Cardiac muscle cell (in vitro differentiated cells and primary cell): ENCODE measurements at regions not wholly inside any gene's neighbourhood (a gene's known extent, or its start where the extent isn't known, plus 50 kb on each side); places are given as distances from the start of the nearest gene placed in this dataset.

Source experiments
- DNase-seq, 2 donors: peaks; one replicate each; pipeline versions ENCODE4 v3.0.0 to v3.0.0-alpha.2; 2010 to 2017; ENCODE audit warnings: low read depth in 1 of 2, low spot score in 1 of 2
- H3K27ac ChIP-seq: fragments of 200-600 bp; sonication (generic); 2 replicates; pipeline ENCODE4 v1.5.1; 2016
- H3K27me3 ChIP-seq: fragments of 200-600 bp; sonication (generic); 2 replicates; pipeline ENCODE4 v1.6.0; 2016; ENCODE audit warnings: control low read depth
- H3K36me3 ChIP-seq: fragments of 200-600 bp; sonication (generic); 2 replicates; pipeline ENCODE4 v1.5.1; 2016; ENCODE audit warnings: control low read depth
- H3K4me1 ChIP-seq: fragments of 200-600 bp; sonication (generic); 2 replicates; pipeline ENCODE4 v1.8.1; 2017; ENCODE audit warnings: low read depth, mild to moderate bottlenecking, mixed run types
- H3K4me3 ChIP-seq: fragments of 200-600 bp; sonication (generic); 2 replicates; pipeline ENCODE4 v1.5.1; 2016; ENCODE audit warnings: mild to moderate bottlenecking
- H3K9me3 ChIP-seq: fragments of 200-600 bp; sonication (generic); 2 replicates; pipeline ENCODE4 v1.5.1; 2017; ENCODE audit warnings: low read depth, mild to moderate bottlenecking, control low read depth
- CTCF ChIP-seq: IDR thresholded peaks from 2 replicates; pipeline ENCODE4 v1.5.1; 2012; ENCODE audit warnings: low read depth, mild to moderate bottlenecking, low read length

GRCh38 chr20:57022306-57022705 is 244.1 kb downstream of the BMP7 start:
- no peaks in the 10 kb centered on the region for H3K9me3 ChIP-seq
- no peak overlapping the region for H3K4me3 ChIP-seq
- no peak for DNase-seq
- H3K27me3 ChIP-seq, result peaks cover 16% of the 10 kb centered on the region
- TF ChIP-seq CTCF, result no peak
- no peaks in the 10 kb centered on the region for H3K36me3 ChIP-seq
- H3K27ac ChIP-seq, result no peak overlapping the region
- H3K4me1 ChIP-seq, result no peaks in the 10 kb centered on the region

- no peak for TF ChIP-seq CTCF
- Histone ChIP-seq H3K4me1 (no peaks in the 10 kb centered on the region), H3K36me3 (no peaks in the 10 kb centered on the region), H3K4me3 (no peak overlapping the region), H3K27me3 (peaks cover 16% of the 10 kb centered on the region), H3K9me3 (no peaks in the 10 kb centered on the region), H3K27ac (no peak overlapping the region)
- no peak for DNase-seq
Observed at GRCh38 chr20:57023007-57023406, 243.4 kb downstream of the BMP7 start.

GRCh38 chr20:57023997-57024396 is 242.4 kb downstream of the BMP7 start:
- Histone ChIP-seq H3K4me3 (no peak overlapping the region), H3K9me3 (no peaks in the 10 kb centered on the region), H3K4me1 (no peaks in the 10 kb centered on the region), H3K36me3 (no peaks in the 10 kb centered on the region), H3K27me3 (peaks cover 14% of the 10 kb centered on the region), H3K27ac (no peak overlapping the region)
- no peak for DNase-seq
- TF ChIP-seq CTCF, result no peak

- Histone ChIP-seq H3K9me3 (no peaks in the 10 kb centered on the region), H3K36me3 (no peaks in the 10 kb centered on the region), H3K27me3 (peaks cover 14% of the 10 kb centered on the region), H3K27ac (no peak overlapping the region), H3K4me1 (no peaks in the 10 kb centered on the region), H3K4me3 (no peak overlapping the region)
- TF ChIP-seq CTCF, result no peak
- no peak for DNase-seq
Observed at GRCh38 chr20:57024849-57025248, 241.6 kb downstream of the BMP7 start.

- H3K4me1 ChIP-seq, result no peaks in the 10 kb centered on the region
- H3K27me3 ChIP-seq, result peaks cover 14% of the 10 kb centered on the region
- DNase-seq, result no peak
- no peak for TF ChIP-seq CTCF
- no peak overlapping the region for H3K4me3 ChIP-seq
- H3K9me3 ChIP-seq, result no peaks in the 10 kb centered on the region
- no peak overlapping the region for H3K27ac ChIP-seq
- H3K36me3 ChIP-seq, result no peaks in the 10 kb centered on the region
Observed at GRCh38 chr20:57025261-57025660, 241.2 kb downstream of the BMP7 start.

- no peak for TF ChIP-seq CTCF
- no peaks in the 10 kb centered on the region for H3K36me3 ChIP-seq
- no peaks in the 10 kb centered on the region for H3K4me1 ChIP-seq
- no peak overlapping the region for H3K27ac ChIP-seq
- peaks cover 12% of the 10 kb centered on the region for H3K27me3 ChIP-seq
- H3K9me3 ChIP-seq, result no peaks in the 10 kb centered on the region
- DNase-seq, result no peak
- H3K4me3 ChIP-seq, result no peak overlapping the region
Observed at GRCh38 chr20:57025666-57026224, 240.7 kb downstream of the BMP7 start.
